HEK293 (cell line): ENCODE measurements at regions not wholly inside any gene's neighbourhood (a gene's known extent, or its start where the extent isn't known, plus 50 kb on each side); places are given as distances from the start of the nearest gene placed in this dataset.

Source experiments
- CTCF ChIA-PET: fragments of 350-600 bp; formaldehyde crosslinking; extraction: SDS; loops from one replicate; lab custom pipeline; 2021; ENCODE audit warnings: antibody characterized with exemption; lab: Yijun Ruan, JAX
- POLR2A ChIA-PET: fragments of 300-600 bp; formaldehyde crosslinking; extraction: SDS; loops from one replicate; lab custom pipeline; 2020; ENCODE audit warnings: antibody characterized with exemption, inconsistent platforms; lab: Yijun Ruan, JAX
- H3K27ac ChIP-seq: fragments of 200-500 bp; sonication (Bioruptor generic); 2 replicates; pipeline ENCODE4 v1.5.1; 2014; ENCODE audit warnings: low read depth, low read length, control low read depth, inconsistent platforms; ENCODE audit errors: extremely low read depth
- H3K36me3 ChIP-seq, 2 experiments: fragments of 200-500 bp in 1 of 2; sonication (Bioruptor generic) in 1 of 2; 1 replicate in 1 of 2; 2 replicates in 1 of 2; pipeline ENCODE4 v1.5.1; 2014 to 2017; ENCODE audit warnings: inconsistent platforms in 2 of 2, low read length in 2 of 2; ENCODE audit not compliant: control insufficient read depth in 2 of 2, insufficient read depth in 1 of 2
- H3K4me1 ChIP-seq: fragments of 200-500 bp; sonication (Bioruptor generic); 2 replicates; pipeline ENCODE4 v1.5.1; 2014; ENCODE audit warnings: mild to moderate bottlenecking, low read length, inconsistent platforms; ENCODE audit not compliant: control insufficient read depth, insufficient read depth
- H3K4me3 ChIP-seq: 2 replicates; pipeline ENCODE4 v1.5.1; 2011; ENCODE audit warnings: low read depth, mild to moderate bottlenecking, control low read depth, low read length, moderate library complexity
- H3K9me3 ChIP-seq: fragments of 200-500 bp; sonication (Bioruptor generic); 2 replicates; pipeline ENCODE4 v1.5.1; 2014; ENCODE audit warnings: low read depth, low read length, inconsistent platforms; ENCODE audit not compliant: control insufficient read depth, insufficient read depth
- BCL11A ChIP-seq: fragments of 450-650 bp; formaldehyde crosslinking; IDR thresholded peaks from 2 replicates; pipeline ENCODE4 v1.5.1; 2016; ENCODE audit warnings: low read depth, missing biosample characterization, missing genetic modification characterization
- HOXD13 ChIP-seq: sonication (generic); formaldehyde crosslinking; IDR thresholded peaks from 2 replicates; pipeline ENCODE4 v1.8.0; 2022; ENCODE audit warnings: missing genetic modification reagents, borderline replicate concordance
- SP2 ChIP-seq: fragments of 450-650 bp; formaldehyde crosslinking; IDR thresholded peaks from 2 replicates; pipeline ENCODE4 v1.5.1; 2016; ENCODE audit warnings: missing biosample characterization, missing genetic modification characterization
- SP7 ChIP-seq: fragments of 450-650 bp; formaldehyde crosslinking; IDR thresholded peaks from 2 replicates; pipeline ENCODE4 v1.5.1; 2016; ENCODE audit warnings: missing biosample characterization, missing genetic modification characterization
- YY1 ChIP-seq: fragments of 450-650 bp; formaldehyde crosslinking; IDR thresholded peaks from 2 replicates; pipeline ENCODE4 v1.5.1; 2018; ENCODE audit warnings: missing biosample characterization, missing genetic modification characterization
- ZFP69B ChIP-seq: fragments of 450-650 bp; formaldehyde crosslinking; IDR thresholded peaks from 2 replicates; pipeline ENCODE4 v1.5.1; 2016; ENCODE audit warnings: missing biosample characterization, missing genetic modification characterization
- ZNF155 ChIP-seq: fragments of 450-650 bp; formaldehyde crosslinking; IDR thresholded peaks from 2 replicates; pipeline ENCODE4 v1.5.1; 2016; ENCODE audit warnings: missing biosample characterization, missing genetic modification characterization
- ZNF266 ChIP-seq: fragments of 450-650 bp; formaldehyde crosslinking; IDR thresholded peaks from 2 replicates; pipeline ENCODE4 v1.5.1; 2016; ENCODE audit warnings: missing biosample characterization, missing genetic modification characterization, low read depth
- ZNF354C ChIP-seq: fragments of 450-650 bp; formaldehyde crosslinking; IDR thresholded peaks from 2 replicates; pipeline ENCODE4 v1.5.1; 2016; ENCODE audit warnings: missing biosample characterization, missing genetic modification characterization, low read depth, borderline replicate concordance
- ZNF404 ChIP-seq: fragments of 450-650 bp; formaldehyde crosslinking; IDR thresholded peaks from 2 replicates; pipeline ENCODE4 v1.5.1; 2017; ENCODE audit warnings: missing biosample characterization, missing genetic modification characterization
- ZNF776 ChIP-seq: fragments of 450-650 bp; formaldehyde crosslinking; IDR thresholded peaks from 2 replicates; pipeline ENCODE4 v1.5.0; 2017; ENCODE audit warnings: missing biosample characterization, missing genetic modification characterization, borderline replicate concordance
- ZNF777 ChIP-seq: fragments of 450-650 bp; formaldehyde crosslinking; IDR thresholded peaks from 2 replicates; pipeline ENCODE4 v1.5.1; 2017; ENCODE audit warnings: missing biosample characterization, missing genetic modification characterization, borderline replicate concordance
- ZXDB ChIP-seq: fragments of 450-650 bp; formaldehyde crosslinking; IDR thresholded peaks from 2 replicates; pipeline ENCODE4 v1.5.1; 2016; ENCODE audit warnings: missing biosample characterization, missing genetic modification characterization
- TF ChIP-seq, protein P1 (sequence below): fragments of 450-650 bp; formaldehyde crosslinking; IDR thresholded peaks from 2 replicates; pipeline ENCODE4 v1.5.1; 2016; ENCODE audit warnings: missing biosample characterization, missing genetic modification characterization
- TF ChIP-seq, protein P2 (sequence below): fragments of 450-650 bp; formaldehyde crosslinking; optimal IDR thresholded peaks from 2 replicates; pipeline ENCODE3; 2016; ENCODE audit warnings: missing biosample characterization, mild to moderate bottlenecking, missing genetic modification characterization
- TF ChIP-seq, protein P3 (sequence below): fragments of 450-650 bp; formaldehyde crosslinking; IDR thresholded peaks from 2 replicates; pipeline ENCODE4 v1.5.1; 2017; ENCODE audit warnings: missing biosample characterization, missing genetic modification characterization
- TF ChIP-seq, protein P4 (sequence below): fragments of 450-650 bp; formaldehyde crosslinking; IDR thresholded peaks from 2 replicates; pipeline ENCODE4 v1.5.1; 2017; ENCODE audit warnings: missing biosample characterization, missing genetic modification characterization

DNA sequence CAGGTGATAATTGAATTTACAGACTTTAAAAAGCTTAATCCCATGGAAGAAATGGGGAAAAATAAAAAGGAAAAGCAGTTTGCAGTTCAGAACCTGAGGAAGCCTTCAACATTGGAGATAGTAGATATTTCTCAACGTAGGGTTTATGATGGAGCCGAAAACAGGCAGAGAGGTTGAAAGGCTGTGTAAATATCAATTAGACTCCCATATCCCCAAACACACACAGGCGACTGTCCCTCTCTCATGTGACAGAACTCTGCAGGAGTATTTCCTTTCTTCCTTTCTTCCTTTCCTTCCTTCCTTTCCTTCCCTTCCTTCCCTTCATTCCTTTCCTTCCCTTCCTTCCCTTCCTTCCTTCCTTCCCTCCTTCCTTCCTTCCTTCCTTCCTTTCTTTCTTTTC is 406.5 kb downstream of the LPIN1 start (continued):
- TF ChIP-seq, protein P1, sequence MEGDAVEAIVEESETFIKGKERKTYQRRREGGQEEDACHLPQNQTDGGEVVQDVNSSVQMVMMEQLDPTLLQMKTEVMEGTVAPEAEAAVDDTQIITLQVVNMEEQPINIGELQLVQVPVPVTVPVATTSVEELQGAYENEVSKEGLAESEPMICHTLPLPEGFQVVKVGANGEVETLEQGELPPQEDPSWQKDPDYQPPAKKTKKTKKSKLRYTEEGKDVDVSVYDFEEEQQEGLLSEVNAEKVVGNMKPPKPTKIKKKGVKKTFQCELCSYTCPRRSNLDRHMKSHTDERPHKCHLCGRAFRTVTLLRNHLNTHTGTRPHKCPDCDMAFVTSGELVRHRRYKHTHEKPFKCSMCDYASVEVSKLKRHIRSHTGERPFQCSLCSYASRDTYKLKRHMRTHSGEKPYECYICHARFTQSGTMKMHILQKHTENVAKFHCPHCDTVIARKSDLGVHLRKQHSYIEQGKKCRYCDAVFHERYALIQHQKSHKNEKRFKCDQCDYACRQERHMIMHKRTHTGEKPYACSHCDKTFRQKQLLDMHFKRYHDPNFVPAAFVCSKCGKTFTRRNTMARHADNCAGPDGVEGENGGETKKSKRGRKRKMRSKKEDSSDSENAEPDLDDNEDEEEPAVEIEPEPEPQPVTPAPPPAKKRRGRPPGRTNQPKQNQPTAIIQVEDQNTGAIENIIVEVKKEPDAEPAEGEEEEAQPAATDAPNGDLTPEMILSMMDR, result no peak

DNA sequence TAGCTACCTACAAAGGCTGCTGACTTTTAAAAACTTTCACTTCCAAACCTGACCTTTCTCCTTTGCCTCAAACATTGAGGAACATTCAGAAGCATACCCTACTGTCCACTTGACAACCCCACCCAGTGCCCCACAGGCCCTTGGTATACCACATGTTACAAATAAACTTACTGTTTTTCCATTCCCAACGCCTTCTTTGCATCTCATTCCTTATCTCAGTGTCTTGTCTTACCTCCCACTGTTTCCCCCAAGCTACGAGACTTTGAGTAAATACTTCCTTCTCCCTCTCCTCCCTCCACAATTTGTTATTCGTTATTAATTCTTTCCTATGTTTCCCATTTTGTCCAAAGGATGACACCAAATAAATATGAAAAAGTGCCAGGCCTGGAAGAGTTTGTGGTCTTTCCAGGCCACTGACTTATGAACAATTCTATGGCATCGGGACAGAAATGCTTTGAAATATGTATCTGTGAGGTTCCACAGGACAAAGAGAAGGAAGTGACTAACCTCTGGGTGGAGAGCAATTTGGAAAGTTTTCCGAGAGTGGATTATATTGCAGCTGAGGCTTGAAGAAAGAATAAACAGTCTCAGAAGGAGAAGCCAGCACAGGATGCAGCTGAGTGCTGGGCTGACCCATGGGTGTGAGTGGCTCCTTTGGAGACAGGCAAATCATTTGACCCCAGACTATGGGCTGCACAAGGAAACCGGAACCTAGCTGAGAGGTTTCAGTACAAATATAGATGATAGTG is 409.0 kb downstream of the LPIN1 start:
- Histone ChIP-seq H3K4me1 (no peaks in the 10 kb centered on the region), H3K4me3 (no peak overlapping the region), H3K36me3 (no peaks in the 10 kb centered on the region), H3K27ac (no peak overlapping the region), H3K9me3 (no peaks in the 10 kb centered on the region)
- ChIA-PET CTCF (no interaction called here), POLR2A (no interaction called here)
- TF ChIP-seq ZNF155 (tag by site-specific recombination) (no peak), ZNF777 (tag by site-specific recombination) (no peak), ZNF776 (tag by site-specific recombination) (no peak), HOXD13 (CRISPR knock-in tag) (no peak), YY1 (tag by site-specific recombination) (no peak), ZNF354C (tag by site-specific recombination) (no peak), ZFP69B (tag by site-specific recombination) (no peak), ZXDB (no peak), ZNF404 (tag by site-specific recombination) (no peak), SP2 (no peak), ZNF266 (tag by site-specific recombination) (no peak)
- TF ChIP-seq, protein P2, sequence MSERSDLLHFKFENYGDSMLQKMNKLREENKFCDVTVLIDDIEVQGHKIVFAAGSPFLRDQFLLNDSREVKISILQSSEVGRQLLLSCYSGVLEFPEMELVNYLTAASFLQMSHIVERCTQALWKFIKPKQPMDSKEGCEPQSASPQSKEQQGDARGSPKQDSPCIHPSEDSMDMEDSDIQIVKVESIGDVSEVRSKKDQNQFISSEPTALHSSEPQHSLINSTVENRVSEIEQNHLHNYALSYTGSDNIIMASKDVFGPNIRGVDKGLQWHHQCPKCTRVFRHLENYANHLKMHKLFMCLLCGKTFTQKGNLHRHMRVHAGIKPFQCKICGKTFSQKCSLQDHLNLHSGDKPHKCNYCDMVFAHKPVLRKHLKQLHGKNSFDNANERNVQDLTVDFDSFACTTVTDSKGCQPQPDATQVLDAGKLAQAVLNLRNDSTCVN, result no peak

DNA sequence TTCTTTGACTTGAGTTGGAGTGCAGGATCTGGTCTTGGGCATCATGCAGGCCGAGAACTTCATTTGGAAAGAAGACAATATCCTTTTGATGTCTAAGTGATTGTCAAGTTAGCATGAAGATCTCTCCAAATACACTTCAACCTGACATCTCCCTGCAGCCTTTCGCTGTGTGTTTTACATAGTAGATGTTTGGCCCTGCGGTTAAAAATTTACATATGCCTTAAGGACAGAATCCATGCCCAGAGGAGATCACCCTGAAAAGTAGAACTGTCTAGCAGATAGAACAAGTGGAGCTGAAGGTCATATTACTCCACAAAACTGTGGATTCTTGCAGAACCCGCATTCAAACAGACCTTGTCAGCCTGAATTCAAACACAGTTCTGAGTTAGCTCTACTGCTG is 409.9 kb downstream of the LPIN1 start:
- no peak overlapping the region for H3K27ac ChIP-seq
- CTCF ChIA-PET, result interaction anchor here (0.6 to 0.8 kb wide), 2 partner anchors 140 to 851 kb away, joined by 3 read pairs; no protein-coding TSS in a partner anchor

More for the DNA sequence above, 409.9 kb downstream of the LPIN1 start:
- TF ChIP-seq, protein P3, sequence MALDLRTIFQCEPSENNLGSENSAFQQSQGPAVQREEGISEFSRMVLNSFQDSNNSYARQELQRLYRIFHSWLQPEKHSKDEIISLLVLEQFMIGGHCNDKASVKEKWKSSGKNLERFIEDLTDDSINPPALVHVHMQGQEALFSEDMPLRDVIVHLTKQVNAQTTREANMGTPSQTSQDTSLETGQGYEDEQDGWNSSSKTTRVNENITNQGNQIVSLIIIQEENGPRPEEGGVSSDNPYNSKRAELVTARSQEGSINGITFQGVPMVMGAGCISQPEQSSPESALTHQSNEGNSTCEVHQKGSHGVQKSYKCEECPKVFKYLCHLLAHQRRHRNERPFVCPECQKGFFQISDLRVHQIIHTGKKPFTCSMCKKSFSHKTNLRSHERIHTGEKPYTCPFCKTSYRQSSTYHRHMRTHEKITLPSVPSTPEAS (tag by site-specific recombination), result no peak
- TF ChIP-seq, protein P4, sequence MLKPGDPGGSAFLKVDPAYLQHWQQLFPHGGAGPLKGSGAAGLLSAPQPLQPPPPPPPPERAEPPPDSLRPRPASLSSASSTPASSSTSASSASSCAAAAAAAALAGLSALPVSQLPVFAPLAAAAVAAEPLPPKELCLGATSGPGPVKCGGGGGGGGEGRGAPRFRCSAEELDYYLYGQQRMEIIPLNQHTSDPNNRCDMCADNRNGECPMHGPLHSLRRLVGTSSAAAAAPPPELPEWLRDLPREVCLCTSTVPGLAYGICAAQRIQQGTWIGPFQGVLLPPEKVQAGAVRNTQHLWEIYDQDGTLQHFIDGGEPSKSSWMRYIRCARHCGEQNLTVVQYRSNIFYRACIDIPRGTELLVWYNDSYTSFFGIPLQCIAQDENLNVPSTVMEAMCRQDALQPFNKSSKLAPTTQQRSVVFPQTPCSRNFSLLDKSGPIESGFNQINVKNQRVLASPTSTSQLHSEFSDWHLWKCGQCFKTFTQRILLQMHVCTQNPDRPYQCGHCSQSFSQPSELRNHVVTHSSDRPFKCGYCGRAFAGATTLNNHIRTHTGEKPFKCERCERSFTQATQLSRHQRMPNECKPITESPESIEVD (tag by site-specific recombination), result no peak
- no peak for TF ChIP-seq YY1 (tag by site-specific recombination)
- TF ChIP-seq SP7, result no peak
- no peak for TF ChIP-seq BCL11A (tag by site-specific recombination)
- no peak overlapping the region for H3K4me3 ChIP-seq
- no peaks in the 10 kb centered on the region for H3K36me3 ChIP-seq
- POLR2A ChIA-PET, result no interaction called here
- H3K4me1 ChIP-seq, result no peaks in the 10 kb centered on the region
- no peaks in the 10 kb centered on the region for H3K9me3 ChIP-seq
